ENCODE measurements at regions not wholly inside any gene's neighbourhood (a gene's known extent, or its start where the extent isn't known, plus 50 kb on each side); places are given as distances from the start of the nearest gene placed in this dataset.

DNA sequence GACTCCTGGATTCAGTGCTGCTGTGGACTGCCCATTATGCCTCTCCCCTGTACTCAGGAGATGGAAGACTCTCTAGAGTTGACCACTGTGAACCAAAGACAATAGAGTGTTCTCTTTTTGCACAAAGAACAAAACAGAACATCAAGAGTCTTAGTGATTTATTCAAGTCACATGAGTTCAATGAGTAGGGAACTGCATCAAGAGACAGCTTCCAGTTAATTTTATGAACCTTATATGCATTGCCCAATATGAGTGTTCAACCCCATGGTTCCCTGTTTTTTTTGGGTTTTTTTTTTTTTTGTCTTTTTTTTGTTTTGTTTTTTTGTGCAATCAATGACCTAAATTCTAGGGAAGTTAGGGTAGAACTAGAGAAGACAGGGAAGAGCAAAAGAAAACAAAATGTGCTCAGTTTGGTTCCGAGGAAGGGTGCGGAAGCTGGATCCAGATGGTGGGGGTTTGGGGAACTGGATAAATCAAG lies 224.3 kb downstream of the MAFB start:
- TF ChIP-seq, protein P1, sequence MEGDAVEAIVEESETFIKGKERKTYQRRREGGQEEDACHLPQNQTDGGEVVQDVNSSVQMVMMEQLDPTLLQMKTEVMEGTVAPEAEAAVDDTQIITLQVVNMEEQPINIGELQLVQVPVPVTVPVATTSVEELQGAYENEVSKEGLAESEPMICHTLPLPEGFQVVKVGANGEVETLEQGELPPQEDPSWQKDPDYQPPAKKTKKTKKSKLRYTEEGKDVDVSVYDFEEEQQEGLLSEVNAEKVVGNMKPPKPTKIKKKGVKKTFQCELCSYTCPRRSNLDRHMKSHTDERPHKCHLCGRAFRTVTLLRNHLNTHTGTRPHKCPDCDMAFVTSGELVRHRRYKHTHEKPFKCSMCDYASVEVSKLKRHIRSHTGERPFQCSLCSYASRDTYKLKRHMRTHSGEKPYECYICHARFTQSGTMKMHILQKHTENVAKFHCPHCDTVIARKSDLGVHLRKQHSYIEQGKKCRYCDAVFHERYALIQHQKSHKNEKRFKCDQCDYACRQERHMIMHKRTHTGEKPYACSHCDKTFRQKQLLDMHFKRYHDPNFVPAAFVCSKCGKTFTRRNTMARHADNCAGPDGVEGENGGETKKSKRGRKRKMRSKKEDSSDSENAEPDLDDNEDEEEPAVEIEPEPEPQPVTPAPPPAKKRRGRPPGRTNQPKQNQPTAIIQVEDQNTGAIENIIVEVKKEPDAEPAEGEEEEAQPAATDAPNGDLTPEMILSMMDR (IDR thresholded peaks at IDR 0.05), result no peak
- TF ChIP-seq POLR2A (IDR thresholded peaks at IDR 0.05), result no peak

Measured in body of pancreas (tissue), 4 donors.